Adipocyte (in vitro differentiated cells): ENCODE measurements at regions not wholly inside any gene's neighbourhood (a gene's known extent, or its start where the extent isn't known, plus 50 kb on each side); places are given as distances from the start of the nearest gene placed in this dataset.

ENCODE experiments used
- DNase-seq: peaks from one replicate; pipeline ENCODE4 v3.0.0-alpha.2; 2015; ENCODE audit warnings: low read depth
- H3K27me3 ChIP-seq: replicated peaks from 2 replicates; pipeline ENCODE4 v1.7.0; 2013; ENCODE audit warnings: mild to moderate bottlenecking, low read length, moderate library complexity; ENCODE audit not compliant: control insufficient read depth, insufficient read depth
- H3K36me3 ChIP-seq: 2 replicates; pipeline ENCODE4 v1.7.0; 2013; ENCODE audit warnings: low read length, mild to moderate bottlenecking, moderate library complexity; ENCODE audit not compliant: control insufficient read depth, insufficient read depth, severe bottlenecking
- H3K4me1 ChIP-seq: 2 replicates; pipeline ENCODE4 v1.7.0; 2013; ENCODE audit warnings: mild to moderate bottlenecking, low read length, moderate library complexity; ENCODE audit not compliant: control insufficient read depth, insufficient read depth
- H3K4me3 ChIP-seq: 2 replicates; pipeline ENCODE4 v1.7.0; 2013; ENCODE audit warnings: mild to moderate bottlenecking, low read length, moderate library complexity
- H3K9ac ChIP-seq: 2 replicates; pipeline ENCODE4 v1.7.0; 2013; ENCODE audit warnings: mild to moderate bottlenecking, low read length, moderate library complexity
- H3K9me3 ChIP-seq: 2 replicates; pipeline ENCODE4 v1.7.0; 2013; ENCODE audit warnings: mild to moderate bottlenecking, low read length, moderate library complexity; ENCODE audit not compliant: control insufficient read depth

GRCh38 chr1:62952596-62952995 is 168.7 kb downstream of the ATG4C start:
- H3K9me3 ChIP-seq: no peaks in the 10 kb centered on the region
- no peaks in the 10 kb centered on the region for H3K4me1 ChIP-seq
- no peak overlapping the region for H3K4me3 ChIP-seq
- H3K36me3 ChIP-seq: no peaks in the 10 kb centered on the region
- no peak overlapping the region for H3K9ac ChIP-seq
- peaks cover 39% of the 10 kb centered on the region for H3K27me3 ChIP-seq
- DNase-seq: no peak

- peaks cover 39% of the 10 kb centered on the region for H3K27me3 ChIP-seq
- no peak overlapping the region for H3K4me3 ChIP-seq
- no peak overlapping the region for H3K9ac ChIP-seq
- H3K36me3 ChIP-seq: no peaks in the 10 kb centered on the region
- DNase-seq: no peak
- no peaks in the 10 kb centered on the region for H3K9me3 ChIP-seq
- no peaks in the 10 kb centered on the region for H3K4me1 ChIP-seq
Observed at GRCh38 chr1:62953633-62954032, 169.7 kb downstream of the ATG4C start.

GRCh38 chr1:62954758-62955157 is 170.8 kb downstream of the ATG4C start:
- Histone ChIP-seq H3K27me3 (peaks cover 34% of the 10 kb centered on the region), H3K4me1 (no peaks in the 10 kb centered on the region), H3K9ac (no peak overlapping the region), H3K9me3 (no peaks in the 10 kb centered on the region), H3K4me3 (no peak overlapping the region), H3K36me3 (no peaks in the 10 kb centered on the region)
- DNase-seq: no peak

- Histone ChIP-seq H3K9ac (no peak overlapping the region), H3K27me3 (peaks cover 34% of the 10 kb centered on the region), H3K4me1 (no peaks in the 10 kb centered on the region), H3K36me3 (no peaks in the 10 kb centered on the region), H3K9me3 (no peaks in the 10 kb centered on the region), H3K4me3 (no peak overlapping the region)
- no peak for DNase-seq
Observed at GRCh38 chr1:62955666-62956065, 171.7 kb downstream of the ATG4C start.

GRCh38 chr1:62962014-62962812 is 178.3 kb downstream of the ATG4C start:
- DNase-seq: no peak
- no peaks in the 10 kb centered on the region for H3K9me3 ChIP-seq
- H3K27me3 ChIP-seq: peaks cover 25% of the 10 kb centered on the region
- no peak overlapping the region for H3K9ac ChIP-seq
- no peaks in the 10 kb centered on the region for H3K36me3 ChIP-seq
- no peak overlapping the region for H3K4me3 ChIP-seq
- peaks cover 4% of the 10 kb centered on the region for H3K4me1 ChIP-seq

- Histone ChIP-seq H3K36me3 (no peaks in the 10 kb centered on the region), H3K27me3 (peaks cover 25% of the 10 kb centered on the region), H3K9ac (no peak overlapping the region), H3K4me1 (peaks cover 4% of the 10 kb centered on the region), H3K9me3 (no peaks in the 10 kb centered on the region), H3K4me3 (no peak overlapping the region)
- DNase-seq: peak; percentile 56
Observed at GRCh38 chr1:62962901-62963776, 179.2 kb downstream of the ATG4C start.

GRCh38 chr1:62964141-62964540 is 180.2 kb downstream of the ATG4C start:
- Histone ChIP-seq H3K27me3 (peaks cover 25% of the 10 kb centered on the region), H3K9ac (no peak overlapping the region), H3K4me1 (peaks cover 4% of the 10 kb centered on the region), H3K9me3 (no peaks in the 10 kb centered on the region), H3K36me3 (no peaks in the 10 kb centered on the region), H3K4me3 (no peak overlapping the region)
- no peak for DNase-seq

- Histone ChIP-seq H3K27me3 (peaks cover 24% of the 10 kb centered on the region), H3K36me3 (no peaks in the 10 kb centered on the region), H3K9me3 (no peaks in the 10 kb centered on the region), H3K4me1 (peaks cover 4% of the 10 kb centered on the region), H3K4me3 (no peak overlapping the region), H3K9ac (no peak overlapping the region)
- no peak for DNase-seq
Observed at GRCh38 chr1:62967031-62967430, 183.1 kb downstream of the ATG4C start.

GRCh38 chr1:62977366-62977765 is 193.4 kb downstream of the ATG4C start:
- DNase-seq: no peak
- H3K4me1 ChIP-seq: no peaks in the 10 kb centered on the region
- no peak overlapping the region for H3K9ac ChIP-seq
- H3K27me3 ChIP-seq: peaks cover 6% of the 10 kb centered on the region
- no peaks in the 10 kb centered on the region for H3K36me3 ChIP-seq
- no peaks in the 10 kb centered on the region for H3K9me3 ChIP-seq
- no peak overlapping the region for H3K4me3 ChIP-seq

- Histone ChIP-seq H3K9me3 (no peaks in the 10 kb centered on the region), H3K27me3 (peaks cover 6% of the 10 kb centered on the region), H3K4me3 (no peak overlapping the region), H3K36me3 (no peaks in the 10 kb centered on the region), H3K9ac (no peak overlapping the region), H3K4me1 (no peaks in the 10 kb centered on the region)
- no peak for DNase-seq
Observed at GRCh38 chr1:62978741-62979140, 194.8 kb downstream of the ATG4C start.

GRCh38 chr1:62981434-62981833 is 197.5 kb downstream of the ATG4C start:
- DNase-seq: no peak
- H3K4me3 ChIP-seq: no peak overlapping the region
- H3K9ac ChIP-seq: no peak overlapping the region
- peaks cover 12% of the 10 kb centered on the region for H3K27me3 ChIP-seq
- no peaks in the 10 kb centered on the region for H3K36me3 ChIP-seq
- H3K4me1 ChIP-seq: no peaks in the 10 kb centered on the region
- no peaks in the 10 kb centered on the region for H3K9me3 ChIP-seq
